Gastroesophageal sphincter (tissue), 3 donors: ENCODE measurements at regions not wholly inside any gene's neighbourhood (a gene's known extent, or its start where the extent isn't known, plus 50 kb on each side); places are given as distances from the start of the nearest gene placed in this dataset.

Source experiments
- EP300 ChIP-seq: sonication (generic); formaldehyde crosslinking; IDR thresholded peaks from one replicate; pipeline ENCODE4 v1.6.1; 2017; ENCODE audit warnings: antibody characterized with exemption, mild to moderate bottlenecking
- POLR2A ChIP-seq, 2 donors: fragments of 450-650 bp; IDR thresholded peaks; one replicate each; pipeline ENCODE4 v1.6.1; 2017; ENCODE audit warnings: antibody characterized with exemption in 2 of 2, mild to moderate bottlenecking in 2 of 2, moderate library complexity in 1 of 2
- POLR2AphosphoS5 ChIP-seq: sonication (generic); formaldehyde crosslinking; IDR thresholded peaks from one replicate; pipeline ENCODE4 v1.6.1; 2017; ENCODE audit warnings: antibody characterized with exemption
- TF ChIP-seq, protein P1 (sequence below), 4 experiments: fragments of 200-600 bp in 2 of 4; fragments of 450-650 bp in 2 of 4; sonication (generic) in 1 of 4; IDR thresholded peaks; one replicate each; pipeline ENCODE4 v1.5.1; 2017 to 2019; ENCODE audit warnings: antibody characterized with exemption in 4 of 4, mild to moderate bottlenecking in 2 of 4, moderate library complexity in 2 of 4

DNA sequence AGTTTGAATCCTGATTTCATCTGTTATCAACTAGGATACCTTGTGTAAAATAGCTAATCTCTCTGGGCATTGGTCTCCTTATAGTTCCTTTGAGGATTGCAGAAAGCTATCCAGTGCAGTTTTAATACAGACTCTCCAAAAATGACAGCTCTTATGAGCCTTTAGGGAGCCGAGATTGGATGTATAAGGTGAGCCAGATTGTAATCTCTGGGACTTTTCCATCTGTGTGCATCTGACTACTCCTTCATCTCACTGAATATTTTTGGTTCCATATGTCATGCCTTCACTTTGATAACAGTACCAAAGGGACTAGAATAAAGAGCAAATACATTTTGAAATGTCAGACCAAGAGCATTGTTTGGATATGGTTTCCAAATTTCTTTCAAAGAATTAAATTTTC is 367.2 kb downstream of the TMEM232 start:
- TF ChIP-seq, protein P1, sequence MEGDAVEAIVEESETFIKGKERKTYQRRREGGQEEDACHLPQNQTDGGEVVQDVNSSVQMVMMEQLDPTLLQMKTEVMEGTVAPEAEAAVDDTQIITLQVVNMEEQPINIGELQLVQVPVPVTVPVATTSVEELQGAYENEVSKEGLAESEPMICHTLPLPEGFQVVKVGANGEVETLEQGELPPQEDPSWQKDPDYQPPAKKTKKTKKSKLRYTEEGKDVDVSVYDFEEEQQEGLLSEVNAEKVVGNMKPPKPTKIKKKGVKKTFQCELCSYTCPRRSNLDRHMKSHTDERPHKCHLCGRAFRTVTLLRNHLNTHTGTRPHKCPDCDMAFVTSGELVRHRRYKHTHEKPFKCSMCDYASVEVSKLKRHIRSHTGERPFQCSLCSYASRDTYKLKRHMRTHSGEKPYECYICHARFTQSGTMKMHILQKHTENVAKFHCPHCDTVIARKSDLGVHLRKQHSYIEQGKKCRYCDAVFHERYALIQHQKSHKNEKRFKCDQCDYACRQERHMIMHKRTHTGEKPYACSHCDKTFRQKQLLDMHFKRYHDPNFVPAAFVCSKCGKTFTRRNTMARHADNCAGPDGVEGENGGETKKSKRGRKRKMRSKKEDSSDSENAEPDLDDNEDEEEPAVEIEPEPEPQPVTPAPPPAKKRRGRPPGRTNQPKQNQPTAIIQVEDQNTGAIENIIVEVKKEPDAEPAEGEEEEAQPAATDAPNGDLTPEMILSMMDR (IDR thresholded peaks at IDR 0.05): no peak
- no peak for TF ChIP-seq POLR2A (IDR thresholded peaks at IDR 0.05)
- TF ChIP-seq EP300: no peak
- no peak for TF ChIP-seq POLR2AphosphoS5
